ENCODE measurements at regions not wholly inside any gene's neighbourhood (a gene's known extent, or its start where the extent isn't known, plus 50 kb on each side); places are given as distances from the start of the nearest gene placed in this dataset.

DNA sequence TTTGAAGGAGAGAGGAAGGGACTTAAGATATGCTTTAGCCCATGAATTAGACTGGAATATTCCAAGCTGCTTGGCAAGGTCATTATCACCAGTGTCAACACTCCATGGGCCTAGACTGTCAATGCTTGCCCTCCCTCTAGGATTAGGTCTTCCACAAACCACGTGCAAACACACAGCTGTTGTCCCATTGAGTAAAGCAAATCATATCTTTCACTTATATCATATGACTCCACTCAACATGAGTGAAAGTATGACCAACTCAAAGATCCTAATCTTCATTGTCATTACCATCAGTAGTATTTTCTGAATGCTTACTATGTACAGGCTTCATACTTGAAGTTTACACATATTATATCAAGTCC lies 57.0 kb upstream of the GRAMD2B start (continued):
- no peak for TF ChIP-seq MAZ (IDR thresholded peaks at IDR 0.05; ENCODE audit: borderline replicate concordance, low read depth, low read length)
- no peak for TF ChIP-seq MAZ (CRISPR knock-in tag; IDR thresholded peaks at IDR 0.05; ENCODE audit: low read depth)
- no peak for TF ChIP-seq ZBTB7A (CRISPR knock-in tag; IDR thresholded peaks at IDR 0.05)
- no peak for TF ChIP-seq ZC3H13 (CRISPR knock-in tag; IDR thresholded peaks at IDR 0.05)
- TF ChIP-seq ZNF879 (CRISPR knock-in tag; IDR thresholded peaks at IDR 0.05), result no peak
- TF ChIP-seq ZNF230 (CRISPR knock-in tag; IDR thresholded peaks at IDR 0.05), result no peak
- TF ChIP-seq, protein P1, sequence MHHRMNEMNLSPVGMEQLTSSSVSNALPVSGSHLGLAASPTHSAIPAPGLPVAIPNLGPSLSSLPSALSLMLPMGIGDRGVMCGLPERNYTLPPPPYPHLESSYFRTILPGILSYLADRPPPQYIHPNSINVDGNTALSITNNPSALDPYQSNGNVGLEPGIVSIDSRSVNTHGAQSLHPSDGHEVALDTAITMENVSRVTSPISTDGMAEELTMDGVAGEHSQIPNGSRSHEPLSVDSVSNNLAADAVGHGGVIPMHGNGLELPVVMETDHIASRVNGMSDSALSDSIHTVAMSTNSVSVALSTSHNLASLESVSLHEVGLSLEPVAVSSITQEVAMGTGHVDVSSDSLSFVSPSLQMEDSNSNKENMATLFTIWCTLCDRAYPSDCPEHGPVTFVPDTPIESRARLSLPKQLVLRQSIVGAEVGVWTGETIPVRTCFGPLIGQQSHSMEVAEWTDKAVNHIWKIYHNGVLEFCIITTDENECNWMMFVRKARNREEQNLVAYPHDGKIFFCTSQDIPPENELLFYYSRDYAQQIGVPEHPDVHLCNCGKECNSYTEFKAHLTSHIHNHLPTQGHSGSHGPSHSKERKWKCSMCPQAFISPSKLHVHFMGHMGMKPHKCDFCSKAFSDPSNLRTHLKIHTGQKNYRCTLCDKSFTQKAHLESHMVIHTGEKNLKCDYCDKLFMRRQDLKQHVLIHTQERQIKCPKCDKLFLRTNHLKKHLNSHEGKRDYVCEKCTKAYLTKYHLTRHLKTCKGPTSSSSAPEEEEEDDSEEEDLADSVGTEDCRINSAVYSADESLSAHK (CRISPR knock-in tag; IDR thresholded peaks at IDR 0.05; ENCODE audit: borderline replicate concordance), result no peak
- TF ChIP-seq CBFB (CRISPR knock-in tag; IDR thresholded peaks at IDR 0.05), result no peak
- TF ChIP-seq, protein P2, sequence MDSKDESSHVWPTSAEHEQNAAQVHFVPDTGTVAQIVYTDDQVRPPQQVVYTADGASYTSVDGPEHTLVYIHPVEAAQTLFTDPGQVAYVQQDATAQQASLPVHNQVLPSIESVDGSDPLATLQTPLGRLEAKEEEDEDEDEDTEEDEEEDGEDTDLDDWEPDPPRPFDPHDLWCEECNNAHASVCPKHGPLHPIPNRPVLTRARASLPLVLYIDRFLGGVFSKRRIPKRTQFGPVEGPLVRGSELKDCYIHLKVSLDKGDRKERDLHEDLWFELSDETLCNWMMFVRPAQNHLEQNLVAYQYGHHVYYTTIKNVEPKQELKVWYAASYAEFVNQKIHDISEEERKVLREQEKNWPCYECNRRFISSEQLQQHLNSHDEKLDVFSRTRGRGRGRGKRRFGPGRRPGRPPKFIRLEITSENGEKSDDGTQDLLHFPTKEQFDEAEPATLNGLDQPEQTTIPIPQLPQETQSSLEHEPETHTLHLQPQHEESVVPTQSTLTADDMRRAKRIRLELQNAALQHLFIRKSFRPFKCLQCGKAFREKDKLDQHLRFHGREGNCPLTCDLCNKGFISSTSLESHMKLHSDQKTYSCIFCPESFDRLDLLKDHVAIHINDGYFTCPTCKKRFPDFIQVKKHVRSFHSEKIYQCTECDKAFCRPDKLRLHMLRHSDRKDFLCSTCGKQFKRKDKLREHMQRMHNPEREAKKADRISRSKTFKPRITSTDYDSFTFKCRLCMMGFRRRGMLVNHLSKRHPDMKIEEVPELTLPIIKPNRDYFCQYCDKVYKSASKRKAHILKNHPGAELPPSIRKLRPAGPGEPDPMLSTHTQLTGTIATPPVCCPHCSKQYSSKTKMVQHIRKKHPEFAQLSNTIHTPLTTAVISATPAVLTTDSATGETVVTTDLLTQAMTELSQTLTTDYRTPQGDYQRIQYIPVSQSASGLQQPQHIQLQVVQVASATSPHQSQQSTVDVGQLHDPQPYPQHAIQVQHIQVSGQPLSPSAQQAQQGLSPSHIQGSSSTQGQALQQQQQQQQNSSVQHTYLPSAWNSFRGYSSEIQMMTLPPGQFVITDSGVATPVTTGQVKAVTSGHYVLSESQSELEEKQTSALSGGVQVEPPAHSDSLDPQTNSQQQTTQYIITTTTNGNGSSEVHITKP (CRISPR knock-in tag; IDR thresholded peaks at IDR 0.05; ENCODE audit: low read depth), result peak; percentile 88
- no peak for TF ChIP-seq HOXD1 (CRISPR knock-in tag; IDR thresholded peaks at IDR 0.05)
- no peak for TF ChIP-seq RARG (CRISPR knock-in tag; IDR thresholded peaks at IDR 0.05; ENCODE audit: low read depth)
- TF ChIP-seq, protein P3, sequence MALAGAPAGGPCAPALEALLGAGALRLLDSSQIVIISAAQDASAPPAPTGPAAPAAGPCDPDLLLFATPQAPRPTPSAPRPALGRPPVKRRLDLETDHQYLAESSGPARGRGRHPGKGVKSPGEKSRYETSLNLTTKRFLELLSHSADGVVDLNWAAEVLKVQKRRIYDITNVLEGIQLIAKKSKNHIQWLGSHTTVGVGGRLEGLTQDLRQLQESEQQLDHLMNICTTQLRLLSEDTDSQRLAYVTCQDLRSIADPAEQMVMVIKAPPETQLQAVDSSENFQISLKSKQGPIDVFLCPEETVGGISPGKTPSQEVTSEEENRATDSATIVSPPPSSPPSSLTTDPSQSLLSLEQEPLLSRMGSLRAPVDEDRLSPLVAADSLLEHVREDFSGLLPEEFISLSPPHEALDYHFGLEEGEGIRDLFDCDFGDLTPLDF (CRISPR knock-in tag; IDR thresholded peaks at IDR 0.05), result no peak
- TF ChIP-seq ZNF282 (IDR thresholded peaks at IDR 0.05; ENCODE audit: partially characterized antibody), result no peak
- no peak for TF ChIP-seq CCAR2 (optimal IDR thresholded peaks at IDR 0.05; ENCODE audit: low read depth, low read length)
- TF ChIP-seq AKAP8 (CRISPR knock-in tag; IDR thresholded peaks at IDR 0.05), result no peak
- no peak for TF ChIP-seq AGO1 (IDR thresholded peaks at IDR 0.05; ENCODE audit: low read depth, low read length, poor library complexity, severe bottlenecking)
- no peak for TF ChIP-seq MAFK (conservative IDR thresholded peaks at IDR 0.05 in 1 of 2, IDR thresholded peaks at IDR 0.05 in 1 of 2; ENCODE audit: low read length in 2 of 2)
- 0 out of 2 replicates have a peak, but pooled peaks have one; percentile 23 for TF ChIP-seq ZBTB20 (CRISPR knock-in tag; IDR thresholded peaks at IDR 0.05; ENCODE audit: borderline replicate concordance, low read depth)
- no peak for TF ChIP-seq DMAP1 (CRISPR knock-in tag; IDR thresholded peaks at IDR 0.05)
- no peak for TF ChIP-seq ZNF383 (CRISPR knock-in tag; IDR thresholded peaks at IDR 0.05; ENCODE audit: borderline replicate concordance)
- no peak for TF ChIP-seq RBAK (CRISPR knock-in tag; IDR thresholded peaks at IDR 0.05)
- TF ChIP-seq AGO2 (optimal IDR thresholded peaks at IDR 0.05; ENCODE audit: low read depth, low read length), result no peak
- no peak for TF ChIP-seq RBM22 (optimal IDR thresholded peaks at IDR 0.05; ENCODE audit: low read length)
- TF ChIP-seq, protein P4, sequence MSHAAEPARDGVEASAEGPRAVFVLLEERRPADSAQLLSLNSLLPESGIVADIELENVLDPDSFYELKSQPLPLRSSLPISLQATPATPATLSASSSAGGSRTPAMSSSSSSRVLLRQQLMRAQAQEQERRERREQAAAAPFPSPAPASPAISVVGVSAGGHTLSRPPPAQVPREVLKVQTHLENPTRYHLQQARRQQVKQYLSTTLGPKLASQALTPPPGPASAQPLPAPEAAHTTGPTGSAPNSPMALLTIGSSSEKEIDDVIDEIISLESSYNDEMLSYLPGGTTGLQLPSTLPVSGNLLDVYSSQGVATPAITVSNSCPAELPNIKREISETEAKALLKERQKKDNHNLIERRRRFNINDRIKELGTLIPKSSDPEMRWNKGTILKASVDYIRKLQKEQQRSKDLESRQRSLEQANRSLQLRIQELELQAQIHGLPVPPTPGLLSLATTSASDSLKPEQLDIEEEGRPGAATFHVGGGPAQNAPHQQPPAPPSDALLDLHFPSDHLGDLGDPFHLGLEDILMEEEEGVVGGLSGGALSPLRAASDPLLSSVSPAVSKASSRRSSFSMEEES (CRISPR knock-in tag; IDR thresholded peaks at IDR 0.05), result peak; percentile 70; the same call in 1 of the 2 replicates

Data from HepG2 (cell line).